H1 (cell line): ENCODE measurements at regions not wholly inside any gene's neighbourhood (a gene's known extent, or its start where the extent isn't known, plus 50 kb on each side); places are given as distances from the start of the nearest gene placed in this dataset.

ENCODE experiments used
- CTCF ChIA-PET: fragments of 300-600 bp; sonication (Branson Sonifier 250); formaldehyde crosslinking; loops from one replicate; lab custom pipeline; 2021; ENCODE audit not compliant: partially characterized antibody; lab: Charles Lee
- POLR2A ChIA-PET: fragments of 300-600 bp; sonication (Branson Sonifier 250); formaldehyde crosslinking; loops from one replicate; lab custom pipeline; 2021; ENCODE audit warnings: inconsistent platforms; ENCODE audit not compliant: partially characterized antibody; lab: Charles Lee
- DNase-seq, 2 experiments: peaks; one replicate each; pipeline versions ENCODE4 v3.0.0 to v3.0.0-alpha.2; 2010 to 2022; ENCODE audit warnings: low spot score in 2 of 2, low read depth in 1 of 2, mixed read lengths in 1 of 2
- FAIRE-seq: peaks from 2 replicates; lab custom pipeline; 2011; peaks lifted over from hg19 to GRCh38; lab: Jason Lieb, UNC
- H2AFZ ChIP-seq: 2 replicates; pipeline ENCODE4 v1.8.1; 2012; ENCODE audit warnings: low read length, inconsistent platforms
- H2AK5ac ChIP-seq: 2 replicates; pipeline ENCODE4 v1.6.1; 2013; ENCODE audit warnings: low read depth, low read length
- H2BK120ac ChIP-seq: replicated peaks from 2 replicates; pipeline ENCODE3; 2013; ENCODE audit warnings: low read depth, low read length, inconsistent platforms
- H2BK12ac ChIP-seq: 2 replicates; pipeline ENCODE4 v1.6.1; 2013; ENCODE audit warnings: low read depth, low read length
- H2BK15ac ChIP-seq: 2 replicates; pipeline ENCODE4 v1.6.1; 2013; ENCODE audit warnings: low read length
- H2BK20ac ChIP-seq: 2 replicates; pipeline ENCODE4 v1.6.1; 2013; ENCODE audit warnings: low read length
- H2BK5ac ChIP-seq: 2 replicates; pipeline ENCODE4 v1.6.1; 2013; ENCODE audit warnings: low read depth, low read length
- H3K14ac ChIP-seq: 2 replicates; pipeline ENCODE4 v1.6.1; 2013; ENCODE audit warnings: inconsistent platforms; ENCODE audit not compliant: insufficient read length
- H3K18ac ChIP-seq: 2 replicates; pipeline ENCODE4 v1.6.1; 2013; ENCODE audit warnings: low read length; ENCODE audit errors: extremely low read depth
- H3K23ac ChIP-seq: 2 replicates; pipeline ENCODE4 v1.6.1; 2013; ENCODE audit warnings: inconsistent platforms; ENCODE audit not compliant: insufficient read length
- H3K23me2 ChIP-seq: 2 replicates; pipeline ENCODE4 v1.6.1; 2013; ENCODE audit warnings: low read depth, low read length
- H3K27ac ChIP-seq: 2 replicates; pipeline ENCODE4 v1.6.1; 2011; ENCODE audit warnings: low read depth, low read length, inconsistent platforms
- H3K27me3 ChIP-seq, 4 experiments: replicated peaks in 1 of 4; 1 replicate in 1 of 4; 2 replicates in 3 of 4; pipeline versions ENCODE4 v1.6.1 to v1.8.1; 2011 to 2013; ENCODE audit warnings: low read length in 3 of 4, mild to moderate bottlenecking in 3 of 4, inconsistent platforms in 2 of 4, mixed read lengths in 2 of 4, moderate library complexity in 1 of 4; ENCODE audit not compliant: control insufficient read depth in 3 of 4, insufficient read depth in 3 of 4; ENCODE audit errors: extremely low read depth in 1 of 4
- H3K36me3 ChIP-seq, 4 experiments: 2 replicates each; pipeline versions ENCODE4 v1.6.1 to v1.8.1; 2011 to 2013; ENCODE audit warnings: mild to moderate bottlenecking in 4 of 4, low read length in 3 of 4, moderate library complexity in 2 of 4, control low read depth in 1 of 4, inconsistent platforms in 1 of 4; ENCODE audit not compliant: insufficient read depth in 4 of 4, control insufficient read depth in 2 of 4
- H3K4ac ChIP-seq: replicated peaks from 2 replicates; pipeline ENCODE3; 2013; ENCODE audit warnings: low read length, low read depth, mixed read lengths, inconsistent platforms; ENCODE audit not compliant: insufficient read length
- H3K4me1 ChIP-seq, 4 experiments: replicated peaks in 1 of 4; 1 replicate in 1 of 4; 2 replicates in 3 of 4; pipeline versions ENCODE4 v1.6.1 to v1.8.1; 2011 to 2013; ENCODE audit warnings: low read length in 3 of 4, inconsistent platforms in 2 of 4, mixed read lengths in 1 of 4; ENCODE audit not compliant: insufficient read depth in 4 of 4, control insufficient read depth in 3 of 4
- H3K4me2 ChIP-seq, 2 experiments: 2 replicates each; pipeline versions ENCODE4 v1.6.1 to v1.8.1; 2011 to 2013; ENCODE audit warnings: low read depth in 2 of 2, low read length in 2 of 2, control low read depth in 1 of 2, inconsistent platforms in 1 of 2, mild to moderate bottlenecking in 1 of 2; ENCODE audit not compliant: insufficient read depth in 1 of 2
- H3K4me3 ChIP-seq, 4 experiments: fragments of 200-600, 300-600 bp in 1 of 4; sonication (generic), shearing (Covaris generic), sonication (Bioruptor Twin) in 1 of 4; 2 replicates each; pipeline versions ENCODE4 v1.5.1 to v1.8.1; 2011 to 2016; ENCODE audit warnings: low read length in 4 of 4, low read depth in 3 of 4, control low read depth in 2 of 4, inconsistent platforms in 2 of 4, mild to moderate bottlenecking in 2 of 4, mixed read lengths in 1 of 4, moderate library complexity in 1 of 4; ENCODE audit not compliant: insufficient read depth in 2 of 4; ENCODE audit errors: extremely low read depth in 1 of 4
- H3K56ac ChIP-seq: replicated peaks from 2 replicates; pipeline ENCODE3; 2013; ENCODE audit warnings: low read depth, mild to moderate bottlenecking, mixed read lengths, low read length, inconsistent platforms; ENCODE audit not compliant: insufficient read length
- H3K79me1 ChIP-seq: 2 replicates; pipeline ENCODE4 v1.6.1; 2013; ENCODE audit warnings: low read depth, low read length, control low read depth
- H3K79me2 ChIP-seq, 2 experiments: 2 replicates each; pipeline versions ENCODE4 v1.6.1 to v1.8.1; 2012 to 2013; ENCODE audit warnings: low read length in 2 of 2, mild to moderate bottlenecking in 2 of 2, inconsistent platforms in 1 of 2; ENCODE audit not compliant: insufficient read depth in 2 of 2, control insufficient read depth in 1 of 2
- H3K9ac ChIP-seq, 4 experiments: replicated peaks in 1 of 4; 1 replicate in 1 of 4; 2 replicates in 3 of 4; pipeline versions ENCODE4 v1.6.1 to v1.8.1; 2011 to 2013; ENCODE audit warnings: low read depth in 3 of 4, low read length in 3 of 4, control low read depth in 2 of 4, mild to moderate bottlenecking in 2 of 4, moderate library complexity in 2 of 4, inconsistent platforms in 1 of 4; ENCODE audit errors: extremely low read depth in 1 of 4
- H3K9me3 ChIP-seq, 2 experiments: 2 replicates each; pipeline versions ENCODE4 v1.6.1 to v1.8.1; 2012 to 2013; ENCODE audit warnings: mild to moderate bottlenecking in 2 of 2, moderate library complexity in 2 of 2, control low read depth in 1 of 2, inconsistent platforms in 1 of 2, low read depth in 1 of 2, low read length in 1 of 2, mixed read lengths in 1 of 2; ENCODE audit not compliant: insufficient read depth in 2 of 2
- H4K20me1 ChIP-seq, 2 experiments: replicated peaks in 1 of 2; 2 replicates each; pipeline versions ENCODE3 to v1.8.1; 2011 to 2013; ENCODE audit warnings: inconsistent platforms in 2 of 2, low read length in 2 of 2, mild to moderate bottlenecking in 1 of 2; ENCODE audit not compliant: insufficient read depth in 2 of 2, control insufficient read depth in 1 of 2
- H4K5ac ChIP-seq: 2 replicates; pipeline ENCODE4 v1.6.1; 2013; ENCODE audit warnings: low read length, low read depth, mixed read lengths, inconsistent platforms; ENCODE audit not compliant: insufficient read length
- H4K8ac ChIP-seq: 2 replicates; pipeline ENCODE4 v1.8.0; 2013; ENCODE audit warnings: mild to moderate bottlenecking, moderate library complexity, low read length, inconsistent platforms; ENCODE audit not compliant: insufficient read depth; ENCODE audit errors: extremely low read depth
- H4K91ac ChIP-seq: replicated peaks from 2 replicates; pipeline ENCODE3; 2013; ENCODE audit warnings: low read length, mixed read lengths, inconsistent platforms; ENCODE audit not compliant: insufficient read length
- KDM4A ChIP-seq: IDR thresholded peaks from one replicate; pipeline ENCODE4 v1.7.1; 2012; ENCODE audit warnings: low read depth, mild to moderate bottlenecking, moderate library complexity, low read length, inconsistent platforms; ENCODE audit not compliant: severe bottlenecking
- SIRT6 ChIP-seq: IDR thresholded peaks from one replicate; pipeline ENCODE4 v1.7.1; 2012; ENCODE audit warnings: low read length, inconsistent platforms
- SP4 ChIP-seq: IDR thresholded peaks from 2 replicates; pipeline ENCODE4 v1.6.1; 2012; ENCODE audit warnings: low read length, inconsistent platforms
- WGBS, 2 experiments: shearing (Covaris generic) in 1 of 2; methylation state at CpG; one replicate each; pipeline versions ENCODE4 v1.1.6 to v1.1.7; 2013 to 2015; ENCODE audit warnings: low lambda C conversion rate in 2 of 2, mixed read lengths in 2 of 2, inconsistent platforms in 1 of 2, low coverage in 1 of 2, missing lambda C conversion rate in 1 of 2; ENCODE audit not compliant: insufficient replicate concordance in 2 of 2, insufficient coverage in 1 of 2, insufficient read length in 1 of 2; ENCODE audit errors: extremely low coverage in 1 of 2, missing lambda C conversion rate in 1 of 2; 5-methylcytosine and 5-hydroxymethylcytosine counted together

DNA sequence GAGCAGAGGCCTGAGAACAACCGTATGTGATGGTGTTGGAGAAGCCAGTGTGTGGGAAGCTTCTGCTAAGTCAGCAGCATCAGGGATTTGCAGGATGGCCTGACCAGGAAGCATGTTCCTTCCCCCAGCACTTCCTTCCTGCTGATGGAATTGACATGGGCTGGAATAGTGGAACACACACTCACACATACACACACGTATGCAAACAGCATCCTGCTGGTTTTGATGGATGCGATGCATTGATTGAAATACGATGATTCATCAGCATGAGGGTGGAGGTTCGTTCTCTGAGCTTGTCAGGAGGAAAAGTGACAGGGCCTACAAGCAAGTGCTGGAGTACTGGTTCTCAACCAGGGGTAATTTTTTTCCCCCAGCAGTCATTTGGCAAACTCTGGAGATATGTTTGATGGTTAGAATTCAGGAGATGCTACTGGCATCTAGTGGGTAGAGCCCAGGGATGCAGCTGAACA lies 229.1 kb downstream of the NFATC2 start:
- Histone ChIP-seq H4K91ac (no peak overlapping the region), H2BK20ac (no peak overlapping the region), H3K79me2 (no peaks in the 10 kb centered on the region), H2BK5ac (no peak overlapping the region), H3K14ac (no peak overlapping the region), H3K56ac (no peak overlapping the region), H2BK15ac (0 out of 2 replicates have a peak overlapping the region, but pooled peaks have one; percentile 5), H2AFZ (no peak overlapping the region), H3K36me3 (peaks cover 0 to 6% (median 0%) of the 10 kb centered on the region in 4 experiments; a peak in 1 of 8 replicates), H3K23ac (no peak overlapping the region), H3K9me3 (peaks cover 7 to 9% of the 10 kb centered on the region in 2 experiments), H2AK5ac (no peak overlapping the region), H3K27me3 (peaks cover 2 to 31% (median 25%) of the 10 kb centered on the region in 4 experiments), H4K5ac (no peak overlapping the region), H3K79me1 (no peaks in the 10 kb centered on the region), H4K8ac (no peak overlapping the region), H2BK120ac (no peak overlapping the region), H3K4ac (no peak overlapping the region), H4K20me1 (no peaks in the 10 kb centered on the region), H3K23me2 (0 out of 2 replicates have a peak, but pooled peaks cover 2% of the 10 kb centered on the region), H2BK12ac (peak overlapping the region; percentile 11; the same call in 1 of the 2 replicates), H3K9ac (no peak overlapping the region), H3K27ac (no peak overlapping the region), H3K4me1 (peaks cover 12 to 27% (median 15%) of the 10 kb centered on the region in 4 experiments), H3K18ac (no peak overlapping the region), H3K4me3 (no peak overlapping the region), H3K4me2 (no peak overlapping the region)
- FAIRE-seq (no peak), DNase-seq (no peak)
- no peak for TF ChIP-seq SIRT6
- no peak for TF ChIP-seq KDM4A
- no peak for TF ChIP-seq SP4
- WGBS, 2 experiments = 84% methylated on average over 5 of the region's 5 CpGs; no CpG with 5 or more reads in 1 of the 2 experiments
- CTCF ChIA-PET = interaction anchor here (0.8 to 7.1 kb wide), 13 partner anchors 13 to 340 kb away, joined by 3 to 111 read pairs (median 3); partner anchors contain the start of gene NFATC2
- POLR2A ChIA-PET = interaction anchor here (0.9 to 1.4 kb wide), 2 partner anchors 12 to 320 kb away, joined by 3 to 4 read pairs; no protein-coding TSS in a partner anchor
